CD4-positive, alpha-beta T cell (primary cell): ENCODE measurements at regions not wholly inside any gene's neighbourhood (a gene's known extent, or its start where the extent isn't known, plus 50 kb on each side); places are given as distances from the start of the nearest gene placed in this dataset.
"Not testable (repeated sequence)": the region's sequence is repeated elsewhere in the genome, so short reads cannot be mapped to it uniquely, and the experiment has no call there.

Experiments used
- ATAC-seq: fragments of 200-7000 bp; cut with Tn5 transposase; one replicate; pipeline ENCODE4 v1.10.0; 2022; ENCODE audit warnings: mild to moderate bottlenecking; ENCODE audit not compliant: poor library complexity
- CTCF ChIA-PET: fragments of 350-600 bp; sonication (Branson Sonifier 250); formaldehyde crosslinking; loops from one replicate; lab custom pipeline; 2021; ENCODE audit warnings: antibody characterized with exemption, inconsistent platforms; lab: Charles Lee
- POLR2A ChIA-PET: fragments of 350-600 bp; sonication (Branson Sonifier 250); formaldehyde crosslinking; loops from one replicate; lab custom pipeline; 2021; ENCODE audit warnings: antibody characterized with exemption, inconsistent platforms; lab: Charles Lee
- DNase-seq, 14 experiments: peaks; one replicate each; pipeline ENCODE4 v3.0.0-alpha.2; 2013 to 2020; ENCODE audit warnings: mixed read lengths in 2 of 14
- H3K27ac ChIP-seq, 2 donors: one replicate each; pipeline versions ENCODE4 v1.5.1 to v1.7.0; 2013; ENCODE audit warnings: low read length in 2 of 2, low read depth in 1 of 2, mild to moderate bottlenecking in 1 of 2
- H3K27me3 ChIP-seq, 2 experiments: 1 replicate in 1 of 2; 2 replicates in 1 of 2; pipeline versions ENCODE4 v1.6.1 to v1.7.0; 2013; ENCODE audit warnings: low read length in 2 of 2, control low read depth in 1 of 2, mild to moderate bottlenecking in 1 of 2, moderate library complexity in 1 of 2; ENCODE audit not compliant: insufficient read depth in 2 of 2, control insufficient read depth in 1 of 2
- H3K36me3 ChIP-seq: one replicate; pipeline ENCODE4 v1.6.1; 2013; ENCODE audit warnings: low read length, control low read depth; ENCODE audit not compliant: insufficient read depth
- H3K4me1 ChIP-seq: one replicate; pipeline ENCODE4 v1.6.1; 2013; ENCODE audit warnings: low read length, control low read depth; ENCODE audit not compliant: insufficient read depth
- H3K4me3 ChIP-seq: one replicate; pipeline ENCODE4 v1.5.1; 2013; ENCODE audit warnings: mild to moderate bottlenecking, low read length, moderate library complexity
- H3K9me3 ChIP-seq, 2 experiments: 1 replicate in 1 of 2; 2 replicates in 1 of 2; pipeline versions ENCODE4 v1.6.1 to v1.7.0; 2013; ENCODE audit warnings: low read length in 2 of 2, mild to moderate bottlenecking in 2 of 2, control low read depth in 1 of 2, moderate library complexity in 1 of 2; ENCODE audit not compliant: control insufficient read depth in 1 of 2, insufficient read depth in 1 of 2
- H3K27ac Mint-ChIP-seq: one replicate; pipeline ENCODE4 v1.8.0; 2020; ENCODE audit warnings: mixed read lengths
- H3K27me3 Mint-ChIP-seq: one replicate; pipeline ENCODE4 v1.8.0; 2021; ENCODE audit warnings: mixed read lengths
- H3K36me3 Mint-ChIP-seq: one replicate; pipeline ENCODE4 v1.8.0; 2021; ENCODE audit warnings: low read depth, mixed read lengths
- H3K4me1 Mint-ChIP-seq: one replicate; pipeline ENCODE4 v1.8.0; 2021; ENCODE audit warnings: low read depth, mixed read lengths
- H3K4me3 Mint-ChIP-seq: one replicate; pipeline ENCODE4 v1.8.0; 2020; ENCODE audit warnings: mild to moderate bottlenecking, mixed read lengths
- H3K9me3 Mint-ChIP-seq: one replicate; pipeline ENCODE4 v1.8.0; 2020; ENCODE audit warnings: mixed read lengths
- CTCF ChIP-seq: fragments of 200-600 bp; IDR thresholded peaks from one replicate; pipeline ENCODE4 v1.8.0; 2022; ENCODE audit warnings: antibody characterized with exemption, mild to moderate bottlenecking
- intact Hi-C, 2 experiments: fragments of 100-400 bp; cut with DNase I in 1 of 2; cut with micrococcal nuclease in 1 of 2; formaldehyde crosslinking; loops; one replicate each; pipeline versions ENCODE4 v1.15.1 to v1.9.0; 2023 to 2025; cut with DNase I, micrococcal nuclease

- Histone ChIP-seq H3K4me1 (no peaks in the 10 kb centered on the region), H3K27ac (no peak overlapping the region), H3K36me3 (no peaks in the 10 kb centered on the region), H3K27me3 (no peaks in the 10 kb centered on the region), H3K9me3 (peaks cover 0 to 8% of the 10 kb centered on the region in 2 experiments), H3K4me3 (no peak overlapping the region)
- H3K4me3 Mint-ChIP-seq = no peak overlapping the region
- H3K9me3 Mint-ChIP-seq = peaks cover 13% of the 10 kb centered on the region
- no peak for DNase-seq
- ChIA-PET CTCF (no interaction called here), POLR2A (no interaction called here)
- no peak for ATAC-seq
- TF ChIP-seq CTCF = no peak
- intact Hi-C loops = no loop called here
- no peaks in the 10 kb centered on the region for H3K36me3 Mint-ChIP-seq
- no peaks in the 10 kb centered on the region for H3K4me1 Mint-ChIP-seq
- peaks cover 29% of the 10 kb centered on the region for H3K27me3 Mint-ChIP-seq
- no peak overlapping the region for H3K27ac Mint-ChIP-seq
Measured at GRCh38 chr5:71924980-71925379, 182.3 kb upstream of the MAP1B start.

- TF ChIP-seq CTCF = no peak
- Histone ChIP-seq H3K4me3 (no peak overlapping the region), H3K4me1 (no peaks in the 10 kb centered on the region), H3K27ac (no peak overlapping the region), H3K27me3 (no peaks in the 10 kb centered on the region), H3K9me3 (peaks cover 0 to 8% of the 10 kb centered on the region in 2 experiments), H3K36me3 (no peaks in the 10 kb centered on the region)
- DNase-seq (no peak), ATAC-seq (no peak)
- H3K27me3 Mint-ChIP-seq = peaks cover 29% of the 10 kb centered on the region
- ChIA-PET POLR2A (interaction anchor here (0.6 kb wide), 1 partner anchor 12 kb away, joined by 3 read pairs; no protein-coding TSS in a partner anchor), CTCF (no interaction called here)
- no peaks in the 10 kb centered on the region for H3K4me1 Mint-ChIP-seq
- no peak overlapping the region for H3K4me3 Mint-ChIP-seq
- H3K9me3 Mint-ChIP-seq = peaks cover 13% of the 10 kb centered on the region
- no peaks in the 10 kb centered on the region for H3K36me3 Mint-ChIP-seq
- intact Hi-C loops = no loop called here
- no peak overlapping the region for H3K27ac Mint-ChIP-seq
Measured at GRCh38 chr5:71925608-71926091, 181.6 kb upstream of the MAP1B start.

GRCh38 chr5:71929003-71929402 lies 178.3 kb upstream of the MAP1B start:
- Histone ChIP-seq H3K27me3 (no peaks in the 10 kb centered on the region), H3K27ac (no peak overlapping the region), H3K4me3 (no peak overlapping the region), H3K36me3 (no peaks in the 10 kb centered on the region), H3K9me3 (peaks cover 0 to 8% of the 10 kb centered on the region in 2 experiments), H3K4me1 (no peaks in the 10 kb centered on the region)
- ATAC-seq = no peak
- peaks cover 46% of the 10 kb centered on the region for H3K27me3 Mint-ChIP-seq
- ChIA-PET POLR2A (no interaction called here), CTCF (no interaction called here)
- DNase-seq = no peak
- intact Hi-C loops = no loop called here
- H3K27ac Mint-ChIP-seq = no peak overlapping the region
- no peaks in the 10 kb centered on the region for H3K36me3 Mint-ChIP-seq
- TF ChIP-seq CTCF = no peak
- H3K4me3 Mint-ChIP-seq = no peak overlapping the region
- H3K4me1 Mint-ChIP-seq = no peaks in the 10 kb centered on the region
- peaks cover 9% of the 10 kb centered on the region for H3K9me3 Mint-ChIP-seq

GRCh38 chr5:71930554-71930953 lies 176.7 kb upstream of the MAP1B start:
- CTCF ChIA-PET, H3K27ac Mint-ChIP-seq, H3K9me3 ChIP-seq, POLR2A ChIA-PET, H3K36me3 ChIP-seq, H3K4me1 Mint-ChIP-seq, H3K27ac ChIP-seq, H3K27me3 ChIP-seq, H3K9me3 Mint-ChIP-seq, H3K4me3 ChIP-seq, DNase-seq, H3K4me3 Mint-ChIP-seq, intact Hi-C loops, ATAC-seq, H3K4me1 ChIP-seq, H3K36me3 Mint-ChIP-seq: not testable (repeated sequence)
- peaks cover 44% of the 10 kb centered on the region for H3K27me3 Mint-ChIP-seq
